T-helper 2 cell treated with Interferon-gamma antibody and Interleukin-4, amounts not matched to agents 5 μg/mL and 100 μg/mL, for 36 hours (primary cell): ENCODE measurements at regions not wholly inside any gene's neighbourhood (a gene's known extent, or its start where the extent isn't known, plus 50 kb on each side); places are given as distances from the start of the nearest gene placed in this dataset.

Source experiments
- DNase-seq: peaks from one replicate; pipeline ENCODE4 v3.0.0; 2021; ENCODE audit warnings: low spot score
- H3K27ac Mint-ChIP-seq: one replicate; pipeline ENCODE4 v1.8.0; 2021; ENCODE audit warnings: mild to moderate bottlenecking, mixed read lengths
- H3K27me3 Mint-ChIP-seq: one replicate; pipeline ENCODE4 v1.8.0; 2021; ENCODE audit warnings: low read depth, mixed read lengths
- H3K36me3 Mint-ChIP-seq: one replicate; pipeline ENCODE4 v1.8.0; 2021; ENCODE audit warnings: low read depth, mixed read lengths
- H3K4me1 Mint-ChIP-seq: one replicate; pipeline ENCODE4 v1.8.0; 2021; ENCODE audit warnings: low read depth, mixed read lengths
- H3K4me3 Mint-ChIP-seq: one replicate; pipeline ENCODE4 v1.8.0; 2022; ENCODE audit warnings: mild to moderate bottlenecking, moderate library complexity, mixed read lengths
- H3K9me3 Mint-ChIP-seq: one replicate; pipeline ENCODE4 v1.8.0; 2021; ENCODE audit warnings: mixed read lengths

GRCh38 chr2:16330012-16330411, 335.6 kb downstream of the CYRIA start:
- H3K4me1 Mint-ChIP-seq, result no peaks in the 10 kb centered on the region
- H3K4me3 Mint-ChIP-seq, result no peak overlapping the region
- H3K9me3 Mint-ChIP-seq, result no peaks in the 10 kb centered on the region
- no peak for DNase-seq
- no peaks in the 10 kb centered on the region for H3K27me3 Mint-ChIP-seq
- no peak overlapping the region for H3K27ac Mint-ChIP-seq
- no peaks in the 10 kb centered on the region for H3K36me3 Mint-ChIP-seq

GRCh38 chr2:16329421-16329820, 336.2 kb downstream of the CYRIA start:
- H3K4me1 Mint-ChIP-seq, result no peaks in the 10 kb centered on the region
- no peak overlapping the region for H3K27ac Mint-ChIP-seq
- H3K36me3 Mint-ChIP-seq, result no peaks in the 10 kb centered on the region
- no peak for DNase-seq
- H3K27me3 Mint-ChIP-seq, result no peaks in the 10 kb centered on the region
- no peaks in the 10 kb centered on the region for H3K9me3 Mint-ChIP-seq
- H3K4me3 Mint-ChIP-seq, result no peak overlapping the region

GRCh38 chr2:16328521-16329190, 337.0 kb downstream of the CYRIA start:
- Mint-ChIP-seq H3K36me3 (no peaks in the 10 kb centered on the region), H3K4me1 (no peaks in the 10 kb centered on the region), H3K27me3 (no peaks in the 10 kb centered on the region), H3K27ac (no peak overlapping the region), H3K9me3 (no peaks in the 10 kb centered on the region), H3K4me3 (no peak overlapping the region)
- no peak for DNase-seq

GRCh38 chr2:16327326-16327725, 338.3 kb downstream of the CYRIA start:
- H3K27me3 Mint-ChIP-seq, result no peaks in the 10 kb centered on the region
- H3K27ac Mint-ChIP-seq, result no peak overlapping the region
- no peak for DNase-seq
- no peaks in the 10 kb centered on the region for H3K36me3 Mint-ChIP-seq
- H3K9me3 Mint-ChIP-seq, result no peaks in the 10 kb centered on the region
- no peak overlapping the region for H3K4me3 Mint-ChIP-seq
- H3K4me1 Mint-ChIP-seq, result no peaks in the 10 kb centered on the region

GRCh38 chr2:16326711-16327300, 338.8 kb downstream of the CYRIA start:
- Mint-ChIP-seq H3K4me1 (no peaks in the 10 kb centered on the region), H3K4me3 (no peak overlapping the region)
- no peak for DNase-seq

GRCh38 chr2:16325976-16326510, 339.6 kb downstream of the CYRIA start:
- H3K9me3 Mint-ChIP-seq, result no peaks in the 10 kb centered on the region
- no peak for DNase-seq
- no peak overlapping the region for H3K27ac Mint-ChIP-seq
- no peaks in the 10 kb centered on the region for H3K27me3 Mint-ChIP-seq
- H3K36me3 Mint-ChIP-seq, result no peaks in the 10 kb centered on the region
- H3K4me1 Mint-ChIP-seq, result no peaks in the 10 kb centered on the region
- H3K4me3 Mint-ChIP-seq, result no peak overlapping the region

More at GRCh38 chr2:16326711-16327300, 338.8 kb downstream of the CYRIA start:
- H3K27ac Mint-ChIP-seq, result no peak overlapping the region
- H3K27me3 Mint-ChIP-seq, result no peaks in the 10 kb centered on the region
- H3K36me3 Mint-ChIP-seq, result no peaks in the 10 kb centered on the region
- no peaks in the 10 kb centered on the region for H3K9me3 Mint-ChIP-seq

- Mint-ChIP-seq H3K4me3 (no peak overlapping the region), H3K4me1 (no peaks in the 10 kb centered on the region), H3K9me3 (no peaks in the 10 kb centered on the region), H3K27ac (no peak overlapping the region), H3K27me3 (no peaks in the 10 kb centered on the region), H3K36me3 (no peaks in the 10 kb centered on the region)
- no peak for DNase-seq
Measured at GRCh38 chr2:16325016-16325975, 340.3 kb downstream of the CYRIA start.

- H3K4me1 Mint-ChIP-seq, result no peaks in the 10 kb centered on the region
- no peak overlapping the region for H3K27ac Mint-ChIP-seq
- no peaks in the 10 kb centered on the region for H3K9me3 Mint-ChIP-seq
- H3K36me3 Mint-ChIP-seq, result no peaks in the 10 kb centered on the region
- no peak overlapping the region for H3K4me3 Mint-ChIP-seq
- H3K27me3 Mint-ChIP-seq, result no peaks in the 10 kb centered on the region
- DNase-seq, result no peak
Measured at GRCh38 chr2:16324544-16324937, 341.1 kb downstream of the CYRIA start.

- Mint-ChIP-seq H3K4me3 (no peak overlapping the region), H3K27me3 (no peaks in the 10 kb centered on the region), H3K36me3 (no peaks in the 10 kb centered on the region), H3K27ac (no peak overlapping the region), H3K4me1 (no peaks in the 10 kb centered on the region), H3K9me3 (no peaks in the 10 kb centered on the region)
- DNase-seq, result no peak
Measured at GRCh38 chr2:16323551-16324543, 341.8 kb downstream of the CYRIA start.

- H3K27ac Mint-ChIP-seq, result no peak overlapping the region
- no peaks in the 10 kb centered on the region for H3K27me3 Mint-ChIP-seq
- no peaks in the 10 kb centered on the region for H3K4me1 Mint-ChIP-seq
- no peaks in the 10 kb centered on the region for H3K9me3 Mint-ChIP-seq
- no peak for DNase-seq
- H3K4me3 Mint-ChIP-seq, result no peak overlapping the region
- no peaks in the 10 kb centered on the region for H3K36me3 Mint-ChIP-seq
Measured at GRCh38 chr2:16323126-16323520, 342.5 kb downstream of the CYRIA start.

- H3K36me3 Mint-ChIP-seq, result no peaks in the 10 kb centered on the region
- no peak for DNase-seq
Measured at GRCh38 chr2:16322308-16323125, 343.1 kb downstream of the CYRIA start.

GRCh38 chr2:16321872-16322271, 343.8 kb downstream of the CYRIA start:
- Mint-ChIP-seq H3K27ac (no peak overlapping the region), H3K4me1 (no peaks in the 10 kb centered on the region), H3K36me3 (no peaks in the 10 kb centered on the region), H3K9me3 (no peaks in the 10 kb centered on the region), H3K4me3 (no peak overlapping the region), H3K27me3 (no peaks in the 10 kb centered on the region)
- DNase-seq, result no peak

More at GRCh38 chr2:16322308-16323125, 343.1 kb downstream of the CYRIA start:
- Mint-ChIP-seq H3K4me1 (no peaks in the 10 kb centered on the region), H3K27me3 (no peaks in the 10 kb centered on the region), H3K27ac (no peak overlapping the region), H3K9me3 (no peaks in the 10 kb centered on the region), H3K4me3 (no peak overlapping the region)
